ENCODE measurements at regions not wholly inside any gene's neighbourhood (a gene's known extent, or its start where the extent isn't known, plus 50 kb on each side); places are given as distances from the start of the nearest gene placed in this dataset.

GRCh38 chr2:67625178-67625577 lies 228.0 kb downstream of the ETAA1 start:
- DNase-seq, result peak in 1 of 2 donors; percentile 17

GRCh38 chr2:67625690-67626475 lies 228.8 kb downstream of the ETAA1 start:
- DNase-seq, result no peak

- no peak for DNase-seq
Measured at GRCh38 chr2:67626656-67627055, 229.5 kb downstream of the ETAA1 start.

GRCh38 chr2:67627456-67628207 lies 230.5 kb downstream of the ETAA1 start:
- DNase-seq, result no peak

- DNase-seq, result no peak
Measured at GRCh38 chr2:67628892-67629291, 231.8 kb downstream of the ETAA1 start.

- no peak for DNase-seq
Measured at GRCh38 chr2:67631483-67631882, 234.3 kb downstream of the ETAA1 start.

- no peak for DNase-seq
Measured at GRCh38 chr2:67633212-67633856, 236.2 kb downstream of the ETAA1 start.

GRCh38 chr2:67638146-67638545 lies 241.0 kb downstream of the ETAA1 start:
- DNase-seq, result no peak

- peak in 1 of 2 donors; percentile 25 for DNase-seq
Measured at GRCh38 chr2:67641312-67642045, 244.3 kb downstream of the ETAA1 start.

GRCh38 chr2:67642046-67642382 lies 244.9 kb downstream of the ETAA1 start:
- no peak for DNase-seq

- no peak for DNase-seq
Measured at GRCh38 chr2:67642961-67643360, 245.8 kb downstream of the ETAA1 start.

GRCh38 chr2:67645280-67646138 lies 248.4 kb downstream of the ETAA1 start:
- DNase-seq, result no peak

- DNase-seq, result no peak
Measured at GRCh38 chr2:67646714-67647333, 249.7 kb downstream of the ETAA1 start.

- peak; percentile 86 to 91 for DNase-seq
Measured at GRCh38 chr2:67649331-67650261, 252.5 kb downstream of the ETAA1 start.

GRCh38 chr2:67650291-67651133 lies 253.4 kb downstream of the ETAA1 start:
- peak; percentile 93 to 96 for DNase-seq

GRCh38 chr2:67651565-67651964 lies 254.4 kb downstream of the ETAA1 start:
- DNase-seq, result peak in 1 of 2 donors; percentile 14

GRCh38 chr2:67652679-67653078 lies 255.5 kb downstream of the ETAA1 start:
- no peak for DNase-seq

GRCh38 chr2:67656875-67657274 lies 259.7 kb downstream of the ETAA1 start:
- no peak for DNase-seq

All from right lung (tissue), 2 donors.